HEK293 (cell line): ENCODE measurements at regions not wholly inside any gene's neighbourhood (a gene's known extent, or its start where the extent isn't known, plus 50 kb on each side); places are given as distances from the start of the nearest gene placed in this dataset.
A peak's percentile ranks its signal among the peaks of the same experiment; 100 is the strongest.

Experiments used
- GFI1B ChIP-seq: fragments of 450-650 bp; formaldehyde crosslinking; IDR thresholded peaks from 2 replicates; pipeline ENCODE4 v1.5.1; 2016; ENCODE audit warnings: missing biosample characterization, missing genetic modification characterization
- GLIS2 ChIP-seq: fragments of 450-650 bp; formaldehyde crosslinking; IDR thresholded peaks from 2 replicates; pipeline ENCODE4 v1.5.1; 2016; ENCODE audit warnings: missing biosample characterization, missing genetic modification characterization
- KLF16 ChIP-seq: fragments of 450-650 bp; formaldehyde crosslinking; IDR thresholded peaks from 2 replicates; pipeline ENCODE4 v1.5.1; 2017; ENCODE audit warnings: missing biosample characterization, missing genetic modification characterization
- OSR2 ChIP-seq: fragments of 450-650 bp; formaldehyde crosslinking; IDR thresholded peaks from 2 replicates; pipeline ENCODE4 v1.5.1; 2016; ENCODE audit warnings: missing biosample characterization, missing genetic modification characterization
- PRDM1 ChIP-seq: fragments of 450-650 bp; formaldehyde crosslinking; IDR thresholded peaks from 2 replicates; pipeline ENCODE4; 2016; ENCODE audit warnings: missing biosample characterization, missing genetic modification characterization
- RBAK ChIP-seq: fragments of 450-650 bp; formaldehyde crosslinking; IDR thresholded peaks from 2 replicates; pipeline ENCODE4 v1.5.1; 2016; ENCODE audit warnings: missing biosample characterization, missing genetic modification characterization
- SCRT2 ChIP-seq: fragments of 450-650 bp; formaldehyde crosslinking; IDR thresholded peaks from 2 replicates; pipeline ENCODE4 v1.5.1; 2016; ENCODE audit warnings: missing biosample characterization, missing genetic modification characterization
- TRIM28 ChIP-seq: IDR thresholded peaks from 2 replicates; pipeline ENCODE4 v1.6.1; 2011; ENCODE audit warnings: low read length, control low read depth, borderline replicate concordance
- WT1 ChIP-seq: fragments of 450-650 bp; formaldehyde crosslinking; IDR thresholded peaks from 2 replicates; pipeline ENCODE4 v1.5.1; 2016; ENCODE audit warnings: missing biosample characterization, missing genetic modification characterization
- ZBTB1 ChIP-seq: fragments of 450-650 bp; formaldehyde crosslinking; IDR thresholded peaks from 2 replicates; pipeline ENCODE4 v1.5.1; 2016; ENCODE audit warnings: missing biosample characterization, missing genetic modification characterization
- ZBTB11 ChIP-seq: fragments of 450-650 bp; formaldehyde crosslinking; conservative IDR thresholded peaks from 2 replicates; pipeline ENCODE4 v1.5.1; 2016; ENCODE audit warnings: low read depth, missing biosample characterization, missing genetic modification characterization
- ZBTB20 ChIP-seq: fragments of 450-650 bp; formaldehyde crosslinking; IDR thresholded peaks from 2 replicates; pipeline ENCODE4 v1.5.1; 2016; ENCODE audit warnings: missing biosample characterization, missing genetic modification characterization
- ZIC2 ChIP-seq: fragments of 450-650 bp; formaldehyde crosslinking; IDR thresholded peaks from 2 replicates; pipeline ENCODE4 v1.5.1; 2016; ENCODE audit warnings: missing biosample characterization, missing genetic modification characterization
- ZNF114 ChIP-seq: fragments of 450-650 bp; formaldehyde crosslinking; IDR thresholded peaks from 2 replicates; pipeline ENCODE4 v1.5.0; 2017; ENCODE audit warnings: missing biosample characterization, missing genetic modification characterization
- ZNF148 ChIP-seq: fragments of 450-650 bp; formaldehyde crosslinking; IDR thresholded peaks from 2 replicates; pipeline ENCODE4 v1.5.0; 2017; ENCODE audit warnings: missing biosample characterization, missing genetic modification characterization, borderline replicate concordance
- ZNF174 ChIP-seq: fragments of 450-650 bp; formaldehyde crosslinking; IDR thresholded peaks from 2 replicates; pipeline ENCODE4 v1.5.0; 2017; ENCODE audit warnings: missing biosample characterization, mild to moderate bottlenecking, missing genetic modification characterization
- ZNF280C ChIP-seq: fragments of 450-650 bp; formaldehyde crosslinking; IDR thresholded peaks from 2 replicates; pipeline ENCODE4 v1.5.1; 2016; ENCODE audit warnings: missing biosample characterization, missing genetic modification characterization
- ZNF350 ChIP-seq: fragments of 450-650 bp; formaldehyde crosslinking; IDR thresholded peaks from 2 replicates; pipeline ENCODE4 v1.5.0; 2017; ENCODE audit warnings: missing biosample characterization, mild to moderate bottlenecking, missing genetic modification characterization
- ZNF398 ChIP-seq: fragments of 450-650 bp; formaldehyde crosslinking; IDR thresholded peaks from 2 replicates; pipeline ENCODE4 v1.5.1; 2017; ENCODE audit warnings: missing biosample characterization, missing genetic modification characterization
- ZNF423 ChIP-seq: fragments of 450-650 bp; formaldehyde crosslinking; IDR thresholded peaks from 2 replicates; pipeline ENCODE4 v1.5.1; 2016; ENCODE audit warnings: missing biosample characterization, missing genetic modification characterization
- ZNF48 ChIP-seq: fragments of 450-650 bp; formaldehyde crosslinking; IDR thresholded peaks from 2 replicates; pipeline ENCODE4 v1.5.1; 2016; ENCODE audit warnings: missing biosample characterization, missing genetic modification characterization
- ZNF513 ChIP-seq: fragments of 450-650 bp; IDR thresholded peaks from 2 replicates; pipeline ENCODE4 v1.5.1; 2018; ENCODE audit warnings: missing biosample characterization, missing genetic modification characterization
- ZNF514 ChIP-seq: fragments of 450-650 bp; formaldehyde crosslinking; IDR thresholded peaks from 2 replicates; pipeline ENCODE4 v1.5.1; 2016; ENCODE audit warnings: missing biosample characterization, missing genetic modification characterization
- ZNF548 ChIP-seq: fragments of 450-650 bp; formaldehyde crosslinking; IDR thresholded peaks from 2 replicates; pipeline ENCODE4 v1.5.1; 2016; ENCODE audit warnings: missing biosample characterization, missing genetic modification characterization
- ZNF580 ChIP-seq: fragments of 450-650 bp; formaldehyde crosslinking; IDR thresholded peaks from 2 replicates; pipeline ENCODE4 v1.5.1; 2016; ENCODE audit warnings: missing biosample characterization, missing genetic modification characterization
- ZNF843 ChIP-seq: fragments of 450-650 bp; formaldehyde crosslinking; IDR thresholded peaks from 2 replicates; pipeline ENCODE4 v1.5.1; 2016; ENCODE audit warnings: missing biosample characterization, missing genetic modification characterization
- ZSCAN5A ChIP-seq: fragments of 450-650 bp; formaldehyde crosslinking; IDR thresholded peaks from 2 replicates; pipeline ENCODE4 v1.5.1; 2016; ENCODE audit warnings: missing biosample characterization, missing genetic modification characterization
- ZXDB ChIP-seq: fragments of 450-650 bp; formaldehyde crosslinking; IDR thresholded peaks from 2 replicates; pipeline ENCODE4 v1.5.1; 2016; ENCODE audit warnings: missing biosample characterization, missing genetic modification characterization

- 0 out of 2 replicates have a peak, but pooled peaks have one; percentile 11 for TF ChIP-seq ZBTB11 (tag by site-specific recombination)
- no peak for TF ChIP-seq ZNF48 (tag by site-specific recombination)
- no peak for TF ChIP-seq ZBTB20 (tag by site-specific recombination)
- TF ChIP-seq ZNF148: no peak
- no peak for TF ChIP-seq ZNF513 (tag by site-specific recombination)
- 0 out of 2 replicates have a peak, but pooled peaks have one; percentile 38 for TF ChIP-seq ZXDB (tag by site-specific recombination)
- peak; percentile 89 for TF ChIP-seq OSR2
- TF ChIP-seq ZNF398 (tag by site-specific recombination): no peak
- no peak for TF ChIP-seq GFI1B
- TF ChIP-seq ZNF548: no peak
- no peak for TF ChIP-seq ZNF350 (tag by site-specific recombination)
- TF ChIP-seq ZNF843 (tag by site-specific recombination): peak; percentile 92
- no peak for TF ChIP-seq ZBTB1 (tag by site-specific recombination)
- 0 out of 2 replicates have a peak, but pooled peaks have one; percentile 18 for TF ChIP-seq KLF16 (tag by site-specific recombination)
- no peak for TF ChIP-seq PRDM1
- no peak for TF ChIP-seq ZNF280C (tag by site-specific recombination)
- TF ChIP-seq ZNF114 (tag by site-specific recombination): no peak
- no peak for TF ChIP-seq ZNF514
- no peak for TF ChIP-seq RBAK
- peak; percentile 26; the same call in 1 of the 2 replicates for TF ChIP-seq ZIC2 (tag by site-specific recombination)
- TF ChIP-seq WT1 (tag by site-specific recombination): no peak
- TF ChIP-seq ZNF580 (tag by site-specific recombination): peak; percentile 74
- no peak for TF ChIP-seq ZNF423 (tag by site-specific recombination)
- TF ChIP-seq SCRT2: peak; percentile 64
- no peak for TF ChIP-seq GLIS2 (tag by site-specific recombination)
- TF ChIP-seq ZNF174 (tag by site-specific recombination): no peak
- TF ChIP-seq ZSCAN5A (tag by site-specific recombination): no peak
- TF ChIP-seq TRIM28: no peak
Measured at GRCh38 chr1:80825067-80825466, 975.7 kb upstream of the ADGRL2 start (continued).
